ENCODE measurements at regions not wholly inside any gene's neighbourhood (a gene's known extent, or its start where the extent isn't known, plus 50 kb on each side); places are given as distances from the start of the nearest gene placed in this dataset.

DNA sequence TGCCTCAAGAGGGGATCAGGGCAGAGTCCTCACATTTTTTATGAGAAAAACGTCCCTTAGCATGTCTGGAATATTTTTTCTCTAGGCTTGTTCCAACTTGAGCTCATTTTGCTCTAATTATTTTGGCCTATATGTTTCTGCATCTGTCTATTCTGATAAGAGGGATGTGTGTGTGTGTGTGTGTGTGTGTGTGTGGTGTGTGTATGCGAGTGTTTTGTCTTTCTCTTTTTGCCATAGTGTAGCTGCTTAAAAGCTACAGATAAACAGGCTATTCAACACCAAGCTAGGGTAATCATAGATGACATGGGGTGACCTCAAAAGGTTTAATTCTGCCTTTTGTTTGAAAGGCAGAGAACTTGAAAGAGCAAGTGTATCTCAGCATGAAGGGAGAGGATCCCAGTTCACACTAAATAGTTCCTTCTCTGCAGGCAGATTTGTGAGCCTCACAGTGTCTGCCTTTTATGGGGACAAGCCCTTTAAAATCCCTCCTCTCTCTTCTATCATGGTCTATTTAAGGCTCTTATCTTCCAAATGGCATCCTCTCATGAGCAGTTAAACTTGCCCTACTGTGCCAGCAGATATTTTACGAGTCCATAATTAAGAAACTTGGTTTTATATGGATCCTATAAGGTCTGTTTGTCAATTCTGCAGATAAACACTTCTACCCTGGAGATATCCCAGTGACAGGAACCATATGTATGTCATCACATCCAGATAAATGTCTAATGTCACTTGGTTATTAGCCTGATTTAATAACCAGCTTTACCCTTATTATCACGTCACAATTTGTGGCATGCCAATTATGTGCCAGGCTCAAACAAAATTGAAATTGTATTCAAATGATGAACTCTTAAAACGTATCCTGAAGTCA, 202.9 kb upstream of the MTPN start:
- TF ChIP-seq, protein P1, sequence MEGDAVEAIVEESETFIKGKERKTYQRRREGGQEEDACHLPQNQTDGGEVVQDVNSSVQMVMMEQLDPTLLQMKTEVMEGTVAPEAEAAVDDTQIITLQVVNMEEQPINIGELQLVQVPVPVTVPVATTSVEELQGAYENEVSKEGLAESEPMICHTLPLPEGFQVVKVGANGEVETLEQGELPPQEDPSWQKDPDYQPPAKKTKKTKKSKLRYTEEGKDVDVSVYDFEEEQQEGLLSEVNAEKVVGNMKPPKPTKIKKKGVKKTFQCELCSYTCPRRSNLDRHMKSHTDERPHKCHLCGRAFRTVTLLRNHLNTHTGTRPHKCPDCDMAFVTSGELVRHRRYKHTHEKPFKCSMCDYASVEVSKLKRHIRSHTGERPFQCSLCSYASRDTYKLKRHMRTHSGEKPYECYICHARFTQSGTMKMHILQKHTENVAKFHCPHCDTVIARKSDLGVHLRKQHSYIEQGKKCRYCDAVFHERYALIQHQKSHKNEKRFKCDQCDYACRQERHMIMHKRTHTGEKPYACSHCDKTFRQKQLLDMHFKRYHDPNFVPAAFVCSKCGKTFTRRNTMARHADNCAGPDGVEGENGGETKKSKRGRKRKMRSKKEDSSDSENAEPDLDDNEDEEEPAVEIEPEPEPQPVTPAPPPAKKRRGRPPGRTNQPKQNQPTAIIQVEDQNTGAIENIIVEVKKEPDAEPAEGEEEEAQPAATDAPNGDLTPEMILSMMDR (IDR thresholded peaks at IDR 0.05), result no peak
- no peak for TF ChIP-seq TCF7L2 (IDR thresholded peaks at IDR 0.05; ENCODE audit: low read depth, low read length)
- TF ChIP-seq, protein P2, sequence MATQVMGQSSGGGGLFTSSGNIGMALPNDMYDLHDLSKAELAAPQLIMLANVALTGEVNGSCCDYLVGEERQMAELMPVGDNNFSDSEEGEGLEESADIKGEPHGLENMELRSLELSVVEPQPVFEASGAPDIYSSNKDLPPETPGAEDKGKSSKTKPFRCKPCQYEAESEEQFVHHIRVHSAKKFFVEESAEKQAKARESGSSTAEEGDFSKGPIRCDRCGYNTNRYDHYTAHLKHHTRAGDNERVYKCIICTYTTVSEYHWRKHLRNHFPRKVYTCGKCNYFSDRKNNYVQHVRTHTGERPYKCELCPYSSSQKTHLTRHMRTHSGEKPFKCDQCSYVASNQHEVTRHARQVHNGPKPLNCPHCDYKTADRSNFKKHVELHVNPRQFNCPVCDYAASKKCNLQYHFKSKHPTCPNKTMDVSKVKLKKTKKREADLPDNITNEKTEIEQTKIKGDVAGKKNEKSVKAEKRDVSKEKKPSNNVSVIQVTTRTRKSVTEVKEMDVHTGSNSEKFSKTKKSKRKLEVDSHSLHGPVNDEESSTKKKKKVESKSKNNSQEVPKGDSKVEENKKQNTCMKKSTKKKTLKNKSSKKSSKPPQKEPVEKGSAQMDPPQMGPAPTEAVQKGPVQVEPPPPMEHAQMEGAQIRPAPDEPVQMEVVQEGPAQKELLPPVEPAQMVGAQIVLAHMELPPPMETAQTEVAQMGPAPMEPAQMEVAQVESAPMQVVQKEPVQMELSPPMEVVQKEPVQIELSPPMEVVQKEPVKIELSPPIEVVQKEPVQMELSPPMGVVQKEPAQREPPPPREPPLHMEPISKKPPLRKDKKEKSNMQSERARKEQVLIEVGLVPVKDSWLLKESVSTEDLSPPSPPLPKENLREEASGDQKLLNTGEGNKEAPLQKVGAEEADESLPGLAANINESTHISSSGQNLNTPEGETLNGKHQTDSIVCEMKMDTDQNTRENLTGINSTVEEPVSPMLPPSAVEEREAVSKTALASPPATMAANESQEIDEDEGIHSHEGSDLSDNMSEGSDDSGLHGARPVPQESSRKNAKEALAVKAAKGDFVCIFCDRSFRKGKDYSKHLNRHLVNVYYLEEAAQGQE (IDR thresholded peaks at IDR 0.05; ENCODE audit: insufficient read depth in 1 of 2, low read depth in 2 of 2, low read length in 1 of 2), result no peak

All from Panc1 (cell line).